ENCODE measurements at regions not wholly inside any gene's neighbourhood (a gene's known extent, or its start where the extent isn't known, plus 50 kb on each side); places are given as distances from the start of the nearest gene placed in this dataset.

DNA sequence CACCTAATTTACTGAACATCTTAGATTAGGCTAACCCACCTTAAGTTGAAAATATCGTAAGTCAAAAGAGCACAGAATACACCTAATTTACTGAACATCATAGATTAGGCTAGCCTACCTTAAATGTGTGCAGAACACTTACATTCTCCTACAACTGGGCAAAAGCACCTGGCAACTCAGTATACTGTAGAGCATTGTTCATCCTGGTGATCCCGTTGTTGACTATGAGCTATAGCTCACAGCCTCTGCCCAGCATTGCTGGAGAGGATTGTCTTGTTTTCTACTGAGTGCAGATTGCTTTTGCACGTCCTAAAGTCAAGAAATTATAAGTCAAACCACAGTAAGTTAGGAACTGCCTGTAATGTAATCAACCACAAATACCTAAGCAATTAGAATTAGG lies 531.8 kb upstream of the CDH6 start:
- TF ChIP-seq, protein P1, sequence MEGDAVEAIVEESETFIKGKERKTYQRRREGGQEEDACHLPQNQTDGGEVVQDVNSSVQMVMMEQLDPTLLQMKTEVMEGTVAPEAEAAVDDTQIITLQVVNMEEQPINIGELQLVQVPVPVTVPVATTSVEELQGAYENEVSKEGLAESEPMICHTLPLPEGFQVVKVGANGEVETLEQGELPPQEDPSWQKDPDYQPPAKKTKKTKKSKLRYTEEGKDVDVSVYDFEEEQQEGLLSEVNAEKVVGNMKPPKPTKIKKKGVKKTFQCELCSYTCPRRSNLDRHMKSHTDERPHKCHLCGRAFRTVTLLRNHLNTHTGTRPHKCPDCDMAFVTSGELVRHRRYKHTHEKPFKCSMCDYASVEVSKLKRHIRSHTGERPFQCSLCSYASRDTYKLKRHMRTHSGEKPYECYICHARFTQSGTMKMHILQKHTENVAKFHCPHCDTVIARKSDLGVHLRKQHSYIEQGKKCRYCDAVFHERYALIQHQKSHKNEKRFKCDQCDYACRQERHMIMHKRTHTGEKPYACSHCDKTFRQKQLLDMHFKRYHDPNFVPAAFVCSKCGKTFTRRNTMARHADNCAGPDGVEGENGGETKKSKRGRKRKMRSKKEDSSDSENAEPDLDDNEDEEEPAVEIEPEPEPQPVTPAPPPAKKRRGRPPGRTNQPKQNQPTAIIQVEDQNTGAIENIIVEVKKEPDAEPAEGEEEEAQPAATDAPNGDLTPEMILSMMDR (IDR thresholded peaks at IDR 0.05), result no peak
- no peak for TF ChIP-seq POLR2A (IDR thresholded peaks at IDR 0.05)

All from body of pancreas (tissue), 4 donors.